ENCODE measurements at regions not wholly inside any gene's neighbourhood (a gene's known extent, or its start where the extent isn't known, plus 50 kb on each side); places are given as distances from the start of the nearest gene placed in this dataset.

- Histone ChIP-seq H3K9me3 (ENCODE audit: control insufficient read depth in 2 of 2, insufficient read depth in 1 of 2, low read length in 1 of 2) (no peaks in the 10 kb centered on the region), H3K36me3 (ENCODE audit: control insufficient read depth in 2 of 2, insufficient read depth in 2 of 2, low read length in 1 of 2) (no peaks in the 10 kb centered on the region), H3K4me3 (ENCODE audit: low read length in 2 of 2) (no peak overlapping the region), H3K27ac (ENCODE audit: low read depth in 1 of 2, low read length in 1 of 2) (no peak overlapping the region), H3K27me3 (ENCODE audit: control insufficient read depth in 2 of 2, insufficient read depth in 1 of 2, low read length in 1 of 2) (peaks cover 0 to 6% of the 10 kb centered on the region in 2 donors), H3K4me1 (ENCODE audit: control insufficient read depth in 2 of 2, insufficient read depth in 2 of 2, low read length in 2 of 2) (no peaks in the 10 kb centered on the region)
- DNase-seq (ENCODE audit: low read depth in 6 of 9, low spot score in 9 of 9), result no peak
These were observed 191.4 kb downstream of the RGS9 start for GRCh38 chr17:65328567-65328966.

- no peaks in the 10 kb centered on the region for H3K9me3 ChIP-seq (ENCODE audit: control insufficient read depth in 2 of 2, insufficient read depth in 1 of 2, low read length in 1 of 2)
- no peak overlapping the region for H3K4me3 ChIP-seq (ENCODE audit: low read length in 2 of 2)
- H3K36me3 ChIP-seq (ENCODE audit: control insufficient read depth in 2 of 2, insufficient read depth in 2 of 2, low read length in 1 of 2), result no peaks in the 10 kb centered on the region
- no peaks in the 10 kb centered on the region for H3K4me1 ChIP-seq (ENCODE audit: control insufficient read depth in 2 of 2, insufficient read depth in 2 of 2, low read length in 2 of 2)
- WGBS, result 94% methylated on average over 5 of the region's 5 CpGs
- no peak for DNase-seq (ENCODE audit: low read depth in 6 of 9, low spot score in 9 of 9)
- H3K27ac ChIP-seq (ENCODE audit: low read depth in 1 of 2, low read length in 1 of 2), result no peak overlapping the region
- no peaks in the 10 kb centered on the region for H3K27me3 ChIP-seq (ENCODE audit: control insufficient read depth in 2 of 2, insufficient read depth in 1 of 2, low read length in 1 of 2)
These were observed 187.6 kb downstream of the RGS9 start for GRCh38 chr17:65324611-65325342.

- WGBS, result 96% methylated on average over 2 of the region's 2 CpGs
- H3K36me3 ChIP-seq (ENCODE audit: control insufficient read depth in 2 of 2, insufficient read depth in 2 of 2, low read length in 1 of 2), result no peaks in the 10 kb centered on the region
- no peak overlapping the region for H3K27ac ChIP-seq (ENCODE audit: low read depth in 1 of 2, low read length in 1 of 2)
- DNase-seq (ENCODE audit: low read depth in 6 of 9, low spot score in 9 of 9), result no peak
- H3K4me1 ChIP-seq (ENCODE audit: control insufficient read depth in 2 of 2, insufficient read depth in 2 of 2, low read length in 2 of 2), result no peaks in the 10 kb centered on the region
- H3K4me3 ChIP-seq (ENCODE audit: low read length in 2 of 2), result no peak overlapping the region
- H3K9me3 ChIP-seq (ENCODE audit: control insufficient read depth in 2 of 2, insufficient read depth in 1 of 2, low read length in 1 of 2), result no peaks in the 10 kb centered on the region
- no peaks in the 10 kb centered on the region for H3K27me3 ChIP-seq (ENCODE audit: control insufficient read depth in 2 of 2, insufficient read depth in 1 of 2, low read length in 1 of 2)
These were observed 185.9 kb downstream of the RGS9 start for GRCh38 chr17:65323049-65323448.

- Histone ChIP-seq H3K27me3 (ENCODE audit: control insufficient read depth in 2 of 2, insufficient read depth in 1 of 2, low read length in 1 of 2) (no peaks in the 10 kb centered on the region), H3K4me3 (ENCODE audit: low read length in 2 of 2) (no peak overlapping the region), H3K36me3 (ENCODE audit: control insufficient read depth in 2 of 2, insufficient read depth in 2 of 2, low read length in 1 of 2) (no peaks in the 10 kb centered on the region), H3K27ac (ENCODE audit: low read depth in 1 of 2, low read length in 1 of 2) (no peak overlapping the region), H3K9me3 (ENCODE audit: control insufficient read depth in 2 of 2, insufficient read depth in 1 of 2, low read length in 1 of 2) (no peaks in the 10 kb centered on the region), H3K4me1 (ENCODE audit: control insufficient read depth in 2 of 2, insufficient read depth in 2 of 2, low read length in 2 of 2) (no peaks in the 10 kb centered on the region)
- WGBS, result 89% methylated on average over 5 of the region's 5 CpGs
- DNase-seq (ENCODE audit: low read depth in 6 of 9, low spot score in 9 of 9), result no peak
These were observed 183.7 kb downstream of the RGS9 start for GRCh38 chr17:65320820-65321219.

- Histone ChIP-seq H3K4me3 (ENCODE audit: low read length in 2 of 2) (no peak overlapping the region), H3K9me3 (ENCODE audit: control insufficient read depth in 2 of 2, insufficient read depth in 1 of 2, low read length in 1 of 2) (no peaks in the 10 kb centered on the region), H3K27me3 (ENCODE audit: control insufficient read depth in 2 of 2, insufficient read depth in 1 of 2, low read length in 1 of 2) (peaks cover 0 to 14% of the 10 kb centered on the region in 2 donors), H3K27ac (ENCODE audit: low read depth in 1 of 2, low read length in 1 of 2) (no peak overlapping the region), H3K4me1 (ENCODE audit: control insufficient read depth in 2 of 2, insufficient read depth in 2 of 2, low read length in 2 of 2) (peaks cover 0 to 15% of the 10 kb centered on the region in 2 donors), H3K36me3 (ENCODE audit: control insufficient read depth in 2 of 2, insufficient read depth in 2 of 2, low read length in 1 of 2) (no peaks in the 10 kb centered on the region)
- 13% methylated on average over 6 of the region's 6 CpGs for WGBS
- peak in 1 of 9 donors; percentile 31 for DNase-seq (ENCODE audit: low read depth in 6 of 9, low spot score in 9 of 9)
These were observed 177.0 kb downstream of the RGS9 start for GRCh38 chr17:65314212-65314611.

- no peaks in the 10 kb centered on the region for H3K36me3 ChIP-seq (ENCODE audit: control insufficient read depth in 2 of 2, insufficient read depth in 2 of 2, low read length in 1 of 2)
- H3K9me3 ChIP-seq (ENCODE audit: control insufficient read depth in 2 of 2, insufficient read depth in 1 of 2, low read length in 1 of 2), result no peaks in the 10 kb centered on the region
- peaks cover 0 to 17% of the 10 kb centered on the region in 2 donors for H3K27me3 ChIP-seq (ENCODE audit: control insufficient read depth in 2 of 2, insufficient read depth in 1 of 2, low read length in 1 of 2)
- peak in 1 of 9 donors; percentile 20 for DNase-seq (ENCODE audit: low read depth in 6 of 9, low spot score in 9 of 9)
- no peak overlapping the region for H3K4me3 ChIP-seq (ENCODE audit: low read length in 2 of 2)
- WGBS, result 47% methylated on average over 6 of the region's 6 CpGs
- H3K4me1 ChIP-seq (ENCODE audit: control insufficient read depth in 2 of 2, insufficient read depth in 2 of 2, low read length in 2 of 2), result peaks cover 0 to 15% of the 10 kb centered on the region in 2 donors
- H3K27ac ChIP-seq (ENCODE audit: low read depth in 1 of 2, low read length in 1 of 2), result no peak overlapping the region
These were observed 175.7 kb downstream of the RGS9 start for GRCh38 chr17:65312718-65313377.

- H3K27me3 ChIP-seq (ENCODE audit: control insufficient read depth in 2 of 2, insufficient read depth in 1 of 2, low read length in 1 of 2), result peaks cover 0 to 19% of the 10 kb centered on the region in 2 donors
- 95% methylated on average over 5 of the region's 5 CpGs for WGBS
- H3K36me3 ChIP-seq (ENCODE audit: control insufficient read depth in 2 of 2, insufficient read depth in 2 of 2, low read length in 1 of 2), result no peaks in the 10 kb centered on the region
- H3K4me3 ChIP-seq (ENCODE audit: low read length in 2 of 2), result no peak overlapping the region
- no peaks in the 10 kb centered on the region for H3K9me3 ChIP-seq (ENCODE audit: control insufficient read depth in 2 of 2, insufficient read depth in 1 of 2, low read length in 1 of 2)
- no peak overlapping the region for H3K27ac ChIP-seq (ENCODE audit: low read depth in 1 of 2, low read length in 1 of 2)
- no peak for DNase-seq (ENCODE audit: low read depth in 6 of 9, low spot score in 9 of 9)
- H3K4me1 ChIP-seq (ENCODE audit: control insufficient read depth in 2 of 2, insufficient read depth in 2 of 2, low read length in 2 of 2), result peaks cover 0 to 15% of the 10 kb centered on the region in 2 donors
These were observed 174.1 kb downstream of the RGS9 start for GRCh38 chr17:65311261-65311660.

GRCh38 chr17:65307961-65308316 is 170.8 kb downstream of the RGS9 start:
- H3K27me3 ChIP-seq (ENCODE audit: control insufficient read depth in 2 of 2, insufficient read depth in 1 of 2, low read length in 1 of 2), result peaks cover 0 to 14% of the 10 kb centered on the region in 2 donors
- DNase-seq (ENCODE audit: low read depth in 6 of 9, low spot score in 9 of 9), result no peak
- peaks cover 0 to 3% of the 10 kb centered on the region in 2 donors for H3K4me1 ChIP-seq (ENCODE audit: control insufficient read depth in 2 of 2, insufficient read depth in 2 of 2, low read length in 2 of 2)
- H3K9me3 ChIP-seq (ENCODE audit: control insufficient read depth in 2 of 2, insufficient read depth in 1 of 2, low read length in 1 of 2), result no peaks in the 10 kb centered on the region
- H3K27ac ChIP-seq (ENCODE audit: low read depth in 1 of 2, low read length in 1 of 2), result no peak overlapping the region
- no peaks in the 10 kb centered on the region for H3K36me3 ChIP-seq (ENCODE audit: control insufficient read depth in 2 of 2, insufficient read depth in 2 of 2, low read length in 1 of 2)
- 93% methylated on average over 3 of the region's 3 CpGs for WGBS
- H3K4me3 ChIP-seq (ENCODE audit: low read length in 2 of 2), result no peak overlapping the region

- Histone ChIP-seq H3K4me1 (ENCODE audit: control insufficient read depth in 2 of 2, insufficient read depth in 2 of 2, low read length in 2 of 2) (no peaks in the 10 kb centered on the region), H3K36me3 (ENCODE audit: control insufficient read depth in 2 of 2, insufficient read depth in 2 of 2, low read length in 1 of 2) (no peaks in the 10 kb centered on the region), H3K27ac (ENCODE audit: low read depth in 1 of 2, low read length in 1 of 2) (no peak overlapping the region), H3K9me3 (ENCODE audit: control insufficient read depth in 2 of 2, insufficient read depth in 1 of 2, low read length in 1 of 2) (no peaks in the 10 kb centered on the region), H3K27me3 (ENCODE audit: control insufficient read depth in 2 of 2, insufficient read depth in 1 of 2, low read length in 1 of 2) (peaks cover 0 to 16% of the 10 kb centered on the region in 2 donors), H3K4me3 (ENCODE audit: low read length in 2 of 2) (no peak overlapping the region)
- 85% methylated on average over 9 of the region's 9 CpGs for WGBS
- DNase-seq (ENCODE audit: low read depth in 6 of 9, low spot score in 9 of 9), result no peak
These were observed 170.2 kb downstream of the RGS9 start for GRCh38 chr17:65307081-65307960.
